Peyer's patch (tissue), 4 donors: ENCODE measurements at regions not wholly inside any gene's neighbourhood (a gene's known extent, or its start where the extent isn't known, plus 50 kb on each side); places are given as distances from the start of the nearest gene placed in this dataset.

ENCODE experiments used
- DNase-seq, 3 donors: peaks; one replicate each; pipeline ENCODE4 v3.0.0-alpha.2; 2017 to 2019
- H3K27ac ChIP-seq, 4 donors: fragments of 200-600 bp; sonication (generic); one replicate each; pipeline ENCODE4 v1.5.1; 2016 to 2019
- H3K27me3 ChIP-seq, 2 donors: fragments of 200-600 bp; sonication (generic); one replicate each; pipeline ENCODE4 v1.5.1; 2019
- H3K36me3 ChIP-seq, 3 donors: fragments of 200-600 bp; sonication (generic); one replicate each; pipeline ENCODE4 v1.5.1; 2016 to 2019
- H3K4me1 ChIP-seq, 4 donors: fragments of 200-600 bp; sonication (generic); one replicate each; pipeline ENCODE4 v1.5.1; 2016 to 2019
- H3K4me3 ChIP-seq, 4 donors: fragments of 200-600 bp; sonication (generic); 1 replicate in 3 of 4; 2 replicates in 1 of 4; pipeline ENCODE4 v1.5.1; 2016 to 2019; ENCODE audit warnings: mild to moderate bottlenecking in 1 of 4
- H3K9me3 ChIP-seq, 4 donors: fragments of 200-600 bp; sonication (generic); one replicate each; pipeline ENCODE4 v1.5.1; 2016 to 2019; ENCODE audit warnings: mild to moderate bottlenecking in 1 of 4
- CTCF ChIP-seq, 6 experiments: fragments of 450-650 bp in 4 of 6; fragments of 200-600 bp in 2 of 6; sonication (generic) in 1 of 6; IDR thresholded peaks; one replicate each; pipeline ENCODE4 v1.5.1; 2017 to 2019; ENCODE audit warnings: antibody characterized with exemption in 6 of 6, mild to moderate bottlenecking in 3 of 6, moderate library complexity in 1 of 6
- POLR2A ChIP-seq, 2 donors: fragments of 450-650 bp; IDR thresholded peaks; one replicate each; pipeline ENCODE4 v1.5.1; 2017; ENCODE audit warnings: antibody characterized with exemption in 2 of 2, mild to moderate bottlenecking in 2 of 2, moderate library complexity in 2 of 2

DNA sequence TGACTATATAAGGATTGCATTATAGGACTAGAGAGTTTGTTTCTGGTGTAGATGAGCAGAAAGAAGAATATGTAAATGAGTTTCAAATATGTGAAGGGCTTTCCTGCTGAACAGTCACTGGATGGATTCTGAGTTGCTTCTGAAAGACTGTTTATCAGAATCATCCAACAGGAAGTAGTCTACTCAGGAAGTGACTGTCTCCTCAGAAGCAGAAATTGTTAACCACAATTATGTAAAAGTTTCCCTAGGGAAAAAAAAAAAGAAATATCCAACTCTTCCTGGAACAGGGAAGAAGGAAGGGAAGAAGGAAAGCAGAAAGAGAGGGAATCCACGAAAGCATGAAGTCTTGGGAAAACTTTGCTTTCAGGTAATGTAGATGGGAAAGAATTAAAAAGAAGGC is 138.9 kb downstream of the TENT5A start:
- H3K27me3 ChIP-seq: no peaks in the 10 kb centered on the region
- H3K4me1 ChIP-seq: no peaks in the 10 kb centered on the region
- H3K9me3 ChIP-seq: no peaks in the 10 kb centered on the region
- H3K27ac ChIP-seq: no peak overlapping the region
- no peaks in the 10 kb centered on the region for H3K36me3 ChIP-seq
- TF ChIP-seq POLR2A (IDR thresholded peaks at IDR 0.05) (no peak), CTCF (IDR thresholded peaks at IDR 0.05) (no peak)
- no peak for DNase-seq
- no peak overlapping the region for H3K4me3 ChIP-seq

DNA sequence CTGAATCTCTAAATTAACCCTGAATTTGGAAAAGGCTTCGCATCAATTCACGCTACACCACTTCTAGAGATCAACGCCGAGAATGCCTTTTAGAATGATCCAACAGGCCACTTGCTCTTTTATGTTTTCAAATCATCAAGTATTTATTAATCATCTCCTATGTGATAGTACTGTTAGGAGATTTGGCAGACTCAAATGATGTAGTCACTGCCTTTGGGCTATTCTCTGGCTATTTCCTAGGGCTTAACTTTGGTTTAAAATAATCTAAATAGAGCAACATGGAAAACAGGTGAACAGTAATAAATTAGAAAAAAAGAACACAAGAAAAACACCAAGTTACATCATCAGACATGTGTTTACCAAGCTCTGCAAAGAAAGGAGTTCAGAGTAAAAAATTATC is 140.3 kb downstream of the TENT5A start:
- H3K36me3 ChIP-seq: no peaks in the 10 kb centered on the region
- no peaks in the 10 kb centered on the region for H3K27me3 ChIP-seq
- H3K9me3 ChIP-seq: no peaks in the 10 kb centered on the region
- no peaks in the 10 kb centered on the region for H3K4me1 ChIP-seq
- H3K27ac ChIP-seq: no peak overlapping the region
- DNase-seq: no peak
- TF ChIP-seq CTCF (IDR thresholded peaks at IDR 0.05): no peak
- no peak for TF ChIP-seq POLR2A (IDR thresholded peaks at IDR 0.05)
- no peak overlapping the region for H3K4me3 ChIP-seq

- TF ChIP-seq POLR2A (IDR thresholded peaks at IDR 0.05): no peak
- no peak for TF ChIP-seq CTCF (IDR thresholded peaks at IDR 0.05)
- DNase-seq: no peak
Measured at GRCh38 chr6:81609736-81610135, 142.7 kb downstream of the TENT5A start.

DNA sequence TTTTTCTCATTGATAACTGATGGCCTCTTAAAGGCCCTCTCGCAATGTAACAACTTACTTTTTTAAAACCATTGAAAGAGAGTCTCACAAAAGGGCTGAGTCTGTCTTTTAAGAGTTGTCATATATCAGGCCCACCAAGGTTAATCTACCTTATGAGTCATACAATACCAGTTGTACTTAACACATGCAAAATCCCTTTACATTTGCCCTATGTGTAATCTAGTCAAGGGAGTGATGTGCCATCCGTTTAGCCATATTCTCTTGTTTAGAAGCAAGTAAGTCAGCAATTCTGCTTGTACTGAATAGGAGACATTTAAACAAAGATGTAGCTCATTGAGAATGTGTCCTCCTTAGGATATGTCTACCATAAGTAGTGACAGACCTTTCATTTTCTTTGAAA is 143.7 kb downstream of the TENT5A start:
- no peak for TF ChIP-seq POLR2A (IDR thresholded peaks at IDR 0.05)
- TF ChIP-seq CTCF (IDR thresholded peaks at IDR 0.05): no peak
- Histone ChIP-seq H3K4me1 (no peaks in the 10 kb centered on the region), H3K9me3 (no peaks in the 10 kb centered on the region)

More at GRCh38 chr6:81609736-81610135, 142.7 kb downstream of the TENT5A start:
- Histone ChIP-seq H3K9me3 (no peaks in the 10 kb centered on the region), H3K27ac (no peak overlapping the region), H3K36me3 (no peaks in the 10 kb centered on the region), H3K4me3 (no peak overlapping the region), H3K4me1 (no peaks in the 10 kb centered on the region), H3K27me3 (no peaks in the 10 kb centered on the region)

DNA sequence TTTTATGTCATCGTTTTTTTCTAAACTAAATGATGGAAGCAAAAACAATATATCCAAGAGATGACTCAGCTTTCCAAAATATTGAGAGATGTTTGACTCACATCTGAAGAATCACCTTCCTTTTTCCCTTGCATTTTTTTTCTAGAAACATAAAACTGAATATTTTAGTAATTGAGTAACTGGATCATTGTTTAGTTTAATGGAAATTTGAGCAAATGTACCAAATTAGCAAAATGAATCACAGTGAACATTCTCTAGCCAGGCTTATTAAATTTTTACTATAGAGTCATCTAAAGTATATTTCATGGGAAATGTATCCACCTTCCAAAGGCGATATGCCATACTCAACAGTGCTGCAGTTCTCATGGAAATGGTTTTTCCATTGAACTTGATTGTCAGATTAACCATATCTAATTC is 145.5 kb downstream of the TENT5A start:
- Histone ChIP-seq H3K36me3 (no peaks in the 10 kb centered on the region), H3K27me3 (no peaks in the 10 kb centered on the region), H3K4me3 (no peak overlapping the region), H3K27ac (no peak overlapping the region), H3K9me3 (no peaks in the 10 kb centered on the region), H3K4me1 (no peaks in the 10 kb centered on the region)
- TF ChIP-seq POLR2A (IDR thresholded peaks at IDR 0.05) (no peak), CTCF (IDR thresholded peaks at IDR 0.05) (no peak)
- DNase-seq: no peak

More for the DNA sequence above, 143.7 kb downstream of the TENT5A start:
- DNase-seq: no peak
- Histone ChIP-seq H3K27ac (no peak overlapping the region), H3K27me3 (no peaks in the 10 kb centered on the region), H3K4me3 (no peak overlapping the region), H3K36me3 (no peaks in the 10 kb centered on the region)

- Histone ChIP-seq H3K36me3 (no peaks in the 10 kb centered on the region), H3K27me3 (no peaks in the 10 kb centered on the region), H3K4me1 (no peaks in the 10 kb centered on the region), H3K4me3 (no peak overlapping the region), H3K9me3 (no peaks in the 10 kb centered on the region), H3K27ac (no peak overlapping the region)
- DNase-seq: no peak
- no peak for TF ChIP-seq POLR2A (IDR thresholded peaks at IDR 0.05)
- TF ChIP-seq CTCF (IDR thresholded peaks at IDR 0.05): no peak
Measured at GRCh38 chr6:81605526-81605925, 147.0 kb downstream of the TENT5A start.
